ENCODE measurements at regions not wholly inside any gene's neighbourhood (a gene's known extent, or its start where the extent isn't known, plus 50 kb on each side); places are given as distances from the start of the nearest gene placed in this dataset.

GRCh38 chr9:21751998-21752397 lies 50.4 kb upstream of the MTAP start:
- Histone ChIP-seq H3K27ac (no peak overlapping the region), H3K4me1 (ENCODE audit: control insufficient read depth in 1 of 2, insufficient read depth in 1 of 2, low read depth in 1 of 2, low read length in 1 of 2) (no peaks in the 10 kb centered on the region), H3K27me3 (no peaks in the 10 kb centered on the region), H3K9me3 (no peaks in the 10 kb centered on the region), H3K4me3 (ENCODE audit: low read depth in 1 of 2, low read length in 1 of 2) (no peak overlapping the region), H3K36me3 (no peaks in the 10 kb centered on the region)
- TF ChIP-seq, protein P1, sequence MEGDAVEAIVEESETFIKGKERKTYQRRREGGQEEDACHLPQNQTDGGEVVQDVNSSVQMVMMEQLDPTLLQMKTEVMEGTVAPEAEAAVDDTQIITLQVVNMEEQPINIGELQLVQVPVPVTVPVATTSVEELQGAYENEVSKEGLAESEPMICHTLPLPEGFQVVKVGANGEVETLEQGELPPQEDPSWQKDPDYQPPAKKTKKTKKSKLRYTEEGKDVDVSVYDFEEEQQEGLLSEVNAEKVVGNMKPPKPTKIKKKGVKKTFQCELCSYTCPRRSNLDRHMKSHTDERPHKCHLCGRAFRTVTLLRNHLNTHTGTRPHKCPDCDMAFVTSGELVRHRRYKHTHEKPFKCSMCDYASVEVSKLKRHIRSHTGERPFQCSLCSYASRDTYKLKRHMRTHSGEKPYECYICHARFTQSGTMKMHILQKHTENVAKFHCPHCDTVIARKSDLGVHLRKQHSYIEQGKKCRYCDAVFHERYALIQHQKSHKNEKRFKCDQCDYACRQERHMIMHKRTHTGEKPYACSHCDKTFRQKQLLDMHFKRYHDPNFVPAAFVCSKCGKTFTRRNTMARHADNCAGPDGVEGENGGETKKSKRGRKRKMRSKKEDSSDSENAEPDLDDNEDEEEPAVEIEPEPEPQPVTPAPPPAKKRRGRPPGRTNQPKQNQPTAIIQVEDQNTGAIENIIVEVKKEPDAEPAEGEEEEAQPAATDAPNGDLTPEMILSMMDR (IDR thresholded peaks at IDR 0.05) = no peak

Data from neutrophil (primary cell).